ENCODE measurements at regions not wholly inside any gene's neighbourhood (a gene's known extent, or its start where the extent isn't known, plus 50 kb on each side); places are given as distances from the start of the nearest gene placed in this dataset.

DNA sequence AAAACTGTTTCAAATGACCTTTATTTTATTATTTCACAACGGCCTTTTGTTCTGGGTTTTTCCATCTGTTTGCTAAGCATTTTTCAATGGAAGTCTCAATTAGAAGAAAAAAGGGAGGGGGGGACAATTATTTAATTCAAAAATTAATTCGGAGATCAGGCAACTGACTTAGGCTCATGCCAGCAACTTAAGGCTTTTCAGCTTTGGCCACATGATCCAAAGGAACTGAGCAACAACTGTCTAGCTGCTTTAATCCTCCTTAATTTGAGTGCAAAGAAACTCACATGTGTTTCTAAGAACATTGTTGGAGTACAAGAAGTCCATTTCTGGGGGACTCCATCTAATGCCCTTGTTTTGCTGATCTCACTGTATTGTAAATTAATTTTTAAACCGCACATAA is 188.0 kb downstream of the EXOC5 start:
- TF ChIP-seq, protein P1, sequence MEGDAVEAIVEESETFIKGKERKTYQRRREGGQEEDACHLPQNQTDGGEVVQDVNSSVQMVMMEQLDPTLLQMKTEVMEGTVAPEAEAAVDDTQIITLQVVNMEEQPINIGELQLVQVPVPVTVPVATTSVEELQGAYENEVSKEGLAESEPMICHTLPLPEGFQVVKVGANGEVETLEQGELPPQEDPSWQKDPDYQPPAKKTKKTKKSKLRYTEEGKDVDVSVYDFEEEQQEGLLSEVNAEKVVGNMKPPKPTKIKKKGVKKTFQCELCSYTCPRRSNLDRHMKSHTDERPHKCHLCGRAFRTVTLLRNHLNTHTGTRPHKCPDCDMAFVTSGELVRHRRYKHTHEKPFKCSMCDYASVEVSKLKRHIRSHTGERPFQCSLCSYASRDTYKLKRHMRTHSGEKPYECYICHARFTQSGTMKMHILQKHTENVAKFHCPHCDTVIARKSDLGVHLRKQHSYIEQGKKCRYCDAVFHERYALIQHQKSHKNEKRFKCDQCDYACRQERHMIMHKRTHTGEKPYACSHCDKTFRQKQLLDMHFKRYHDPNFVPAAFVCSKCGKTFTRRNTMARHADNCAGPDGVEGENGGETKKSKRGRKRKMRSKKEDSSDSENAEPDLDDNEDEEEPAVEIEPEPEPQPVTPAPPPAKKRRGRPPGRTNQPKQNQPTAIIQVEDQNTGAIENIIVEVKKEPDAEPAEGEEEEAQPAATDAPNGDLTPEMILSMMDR (conservative IDR thresholded peaks at IDR 0.05): no peak

More for the DNA sequence above, 188.0 kb downstream of the EXOC5 start:
- H3K14ac ChIP-seq (ENCODE audit: insufficient read depth, low read length): no peak overlapping the region
- Mint-ChIP-seq H3K36me3 (ENCODE audit: insufficient read depth in 1 of 3, low read depth in 3 of 3) (no peaks in the 10 kb centered on the region), H3K27me3 (ENCODE audit: low read depth) (no peaks in the 10 kb centered on the region), H3K4me3 (no peak overlapping the region), H3K4me1 (peaks cover 25 to 36% of the 10 kb centered on the region in 2 experiments), H3K27ac (no peak overlapping the region), H3K9me3 (no peaks in the 10 kb centered on the region)
- no peak overlapping the region for H2BK12ac ChIP-seq (ENCODE audit: insufficient read length, low read depth, low read length)
- H3K9me3 ChIP-seq (ENCODE audit: control insufficient read depth, low read depth, low read length): no peaks in the 10 kb centered on the region
- no peak overlapping the region for H4K91ac ChIP-seq (ENCODE audit: insufficient read length, low read depth, low read length)
- H3K23me2 ChIP-seq (ENCODE audit: insufficient read length, low read depth, low read length, poor library complexity, severe bottlenecking): no peaks in the 10 kb centered on the region
- no peak overlapping the region for H2BK120ac ChIP-seq (ENCODE audit: low read depth, low read length, poor library complexity, severe bottlenecking)
- H3K4me2 ChIP-seq (ENCODE audit: insufficient read depth, insufficient read length, low read length): no peak overlapping the region
- H3K18ac ChIP-seq (ENCODE audit: insufficient read length, low read depth, low read length): no peak overlapping the region
- H3K9ac ChIP-seq (ENCODE audit: extremely low read depth, insufficient read length, low read length): no peak overlapping the region
- H3K4me1 ChIP-seq (ENCODE audit: insufficient read depth, low read length): 0 out of 2 replicates have a peak, but pooled peaks cover 4% of the 10 kb centered on the region
- no peaks in the 10 kb centered on the region for H3K79me1 ChIP-seq (ENCODE audit: insufficient read depth, low read depth, low read length, poor library complexity, severe bottlenecking)
- H3K23ac ChIP-seq (ENCODE audit: insufficient read length, low read depth, low read length): no peak overlapping the region
- no peaks in the 10 kb centered on the region for H3K27me3 ChIP-seq (ENCODE audit: insufficient read depth, low read length)
- no peak overlapping the region for H3K27ac ChIP-seq (ENCODE audit: insufficient read length, low read depth, low read length)
- H4K5ac ChIP-seq (ENCODE audit: insufficient read length, low read depth, low read length): no peak overlapping the region
- no peak overlapping the region for H2BK20ac ChIP-seq (ENCODE audit: low read depth, low read length, poor library complexity, severe bottlenecking)
- H2BK15ac ChIP-seq (ENCODE audit: low read depth, low read length): no peak overlapping the region
- H3T11ph ChIP-seq (ENCODE audit: low read length): no peak overlapping the region
- no peak overlapping the region for H3K56ac ChIP-seq (ENCODE audit: insufficient read length, low read depth, low read length)
- H3K79me2 ChIP-seq (ENCODE audit: insufficient read depth, low read length): no peaks in the 10 kb centered on the region
- no peak overlapping the region for H2AFZ ChIP-seq (ENCODE audit: low read length)
- H4K8ac ChIP-seq (replicated peaks; ENCODE audit: insufficient read length, low read depth, low read length): no peak overlapping the region
- no peak overlapping the region for H2AK5ac ChIP-seq (ENCODE audit: insufficient read length, low read length)
- no peak overlapping the region for H2BK5ac ChIP-seq (ENCODE audit: insufficient read length, low read length)
- no peaks in the 10 kb centered on the region for H4K20me1 ChIP-seq (ENCODE audit: control insufficient read depth, insufficient read depth, insufficient read length)
- no CpG with 5 or more reads among the region's 3 CpGs for whole genome bisulfite sequencing (ENCODE audit: extremely low coverage, insufficient read length, low lambda C conversion rate)
- no peak overlapping the region for H3K4ac ChIP-seq (ENCODE audit: low read depth, low read length)
- no peak for DNase-seq

All from H9 (cell line).